BLaER1 treated with 17β-estradiol and CSF1 and Interleukin-3, amounts not matched to agents 10 nM and 100 nM (cell line): ENCODE measurements at regions not wholly inside any gene's neighbourhood (a gene's known extent, or its start where the extent isn't known, plus 50 kb on each side); places are given as distances from the start of the nearest gene placed in this dataset.

ENCODE experiments used
- H3K27ac ChIP-seq, 11 experiments: shearing (Covaris generic); formaldehyde crosslinking; 2 replicates each; pipeline ENCODE4 v1.8.1; 2022
- H3K27me3 ChIP-seq, 11 experiments: shearing (Covaris generic); formaldehyde crosslinking; 2 replicates each; pipeline ENCODE4 v1.8.1; 2022
- H3K36me3 ChIP-seq, 11 experiments: shearing (Covaris generic); formaldehyde crosslinking; 2 replicates each; pipeline ENCODE4 v1.8.1; 2022
- H3K4me1 ChIP-seq, 10 experiments: shearing (Covaris generic); formaldehyde crosslinking; 2 replicates each; pipeline ENCODE4 v1.8.1; 2022
- H3K4me2 ChIP-seq, 11 experiments: shearing (Covaris generic); formaldehyde crosslinking; 2 replicates each; pipeline ENCODE4 v1.8.1; 2022
- H3K4me3 ChIP-seq, 10 experiments: shearing (Covaris generic); formaldehyde crosslinking; 2 replicates each; pipeline ENCODE4 v1.8.1; 2022
- H3K9ac ChIP-seq, 11 experiments: shearing (Covaris generic); formaldehyde crosslinking; 2 replicates each; pipeline ENCODE4 v1.8.1; 2022
- H3K9me3 ChIP-seq, 11 experiments: shearing (Covaris generic); formaldehyde crosslinking; replicated peaks in 1 of 11; 2 replicates each; pipeline ENCODE4 v1.8.1; 2022
- H4K20me1 ChIP-seq, 11 experiments: shearing (Covaris generic); formaldehyde crosslinking; 2 replicates each; pipeline ENCODE4 v1.8.1; 2022
- Cebpa-rat ChIP-seq, 11 experiments: shearing (Covaris generic); IDR thresholded peaks; 2 replicates each; pipeline ENCODE4 v1.8.1; 2022

DNA sequence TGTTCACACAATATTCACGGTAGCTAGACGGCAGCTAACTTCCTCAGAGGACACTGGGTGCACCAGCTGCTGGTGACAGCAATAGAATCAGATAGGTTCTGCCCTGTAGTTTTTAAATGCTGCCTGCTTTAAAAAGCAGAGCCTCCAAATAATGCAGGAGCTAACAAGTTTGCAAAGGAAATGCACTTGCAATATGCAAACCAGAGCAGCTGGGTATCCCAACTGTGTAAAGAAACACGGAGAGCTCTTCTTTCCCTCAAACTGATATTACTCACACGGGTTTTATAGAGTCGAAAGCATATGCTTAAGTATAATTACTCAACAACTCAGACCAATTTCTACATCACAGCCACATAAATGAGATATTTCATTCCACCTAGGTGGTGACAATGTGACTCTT lies 432.7 kb downstream of the TFAP2A start:
- no peak overlapping the region for H3K9ac ChIP-seq
- H3K27ac ChIP-seq, result no peak overlapping the region
- H3K36me3 ChIP-seq, result no peaks in the 10 kb centered on the region
- peaks cover 0 to 8% (median 5%) of the 10 kb centered on the region in 11 experiments; a peak in 6 of 22 replicates for H3K9me3 ChIP-seq
- H3K4me3 ChIP-seq, result no peak overlapping the region
- 0 out of 20 replicates have a peak, but pooled peaks cover 0 to 5% (median 0%) of the 10 kb centered on the region in 10 experiments for H3K4me1 ChIP-seq
- no peak for TF ChIP-seq Cebpa-rat (IDR thresholded peaks at IDR 0.05)
- no peaks in the 10 kb centered on the region for H4K20me1 ChIP-seq
- H3K27me3 ChIP-seq, result no peaks in the 10 kb centered on the region
- H3K4me2 ChIP-seq, result no peak overlapping the region

DNA sequence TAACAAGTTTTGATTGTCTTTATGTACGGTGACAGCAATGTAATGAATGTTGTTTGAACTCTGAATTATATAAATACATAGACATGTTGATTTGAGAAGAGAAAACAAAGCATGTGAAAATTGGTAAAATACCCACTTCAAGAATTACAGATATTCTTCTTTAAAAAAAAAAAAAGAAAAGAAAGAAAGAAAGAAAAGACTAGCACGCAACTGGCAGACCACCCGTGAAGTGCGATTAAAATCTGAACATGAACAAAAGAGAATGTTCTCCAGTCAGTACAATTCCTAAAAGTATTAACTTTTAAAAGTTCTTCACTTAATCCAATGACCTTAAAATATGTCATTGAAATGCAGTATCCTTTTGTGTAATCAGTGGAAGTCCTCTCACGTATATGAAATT lies 434.9 kb downstream of the TFAP2A start:
- no peaks in the 10 kb centered on the region for H3K36me3 ChIP-seq
- no peak overlapping the region for H3K4me3 ChIP-seq
- H3K27ac ChIP-seq, result no peak overlapping the region
- no peaks in the 10 kb centered on the region for H3K27me3 ChIP-seq
- TF ChIP-seq Cebpa-rat (IDR thresholded peaks at IDR 0.05), result no peak
- H3K9ac ChIP-seq, result no peak overlapping the region
- 0 out of 20 replicates have a peak, but pooled peaks cover 0 to 4% (median 0%) of the 10 kb centered on the region in 10 experiments for H3K4me1 ChIP-seq
- H4K20me1 ChIP-seq, result no peaks in the 10 kb centered on the region
- H3K9me3 ChIP-seq, result peaks cover 0 to 8% (median 5%) of the 10 kb centered on the region in 11 experiments; a peak in 6 of 22 replicates
- H3K4me2 ChIP-seq, result no peak overlapping the region

DNA sequence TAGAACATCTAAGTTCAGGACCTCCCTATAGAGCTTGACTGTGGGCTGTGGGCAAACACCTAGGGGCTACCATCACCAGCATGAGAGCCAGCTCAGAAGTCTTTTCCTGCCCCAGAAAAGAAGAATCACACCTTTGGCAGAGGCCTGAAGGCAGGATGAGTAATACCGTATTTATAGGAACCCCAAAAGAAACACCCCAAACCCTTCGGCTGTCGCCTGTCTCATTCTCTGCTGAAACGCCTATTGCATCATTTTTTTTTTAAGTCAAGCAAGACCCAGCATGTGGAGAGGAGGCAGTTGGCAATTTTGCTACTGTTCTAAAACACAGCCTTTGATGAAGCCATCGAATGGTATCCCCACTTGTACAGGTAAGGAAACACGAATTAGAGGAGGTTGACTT lies 436.4 kb downstream of the TFAP2A start:
- no peak overlapping the region for H3K4me2 ChIP-seq
- no peaks in the 10 kb centered on the region for H3K36me3 ChIP-seq
- no peak for TF ChIP-seq Cebpa-rat (IDR thresholded peaks at IDR 0.05)
- no peak overlapping the region for H3K9ac ChIP-seq
- H3K4me3 ChIP-seq, result no peak overlapping the region
- H3K9me3 ChIP-seq, result no peaks in the 10 kb centered on the region
- no peaks in the 10 kb centered on the region for H4K20me1 ChIP-seq
- no peak overlapping the region for H3K27ac ChIP-seq
- H3K4me1 ChIP-seq, result peaks cover 0 to 6% (median 0%) of the 10 kb centered on the region in 10 experiments; a peak in 2 of 20 replicates
- no peaks in the 10 kb centered on the region for H3K27me3 ChIP-seq

DNA sequence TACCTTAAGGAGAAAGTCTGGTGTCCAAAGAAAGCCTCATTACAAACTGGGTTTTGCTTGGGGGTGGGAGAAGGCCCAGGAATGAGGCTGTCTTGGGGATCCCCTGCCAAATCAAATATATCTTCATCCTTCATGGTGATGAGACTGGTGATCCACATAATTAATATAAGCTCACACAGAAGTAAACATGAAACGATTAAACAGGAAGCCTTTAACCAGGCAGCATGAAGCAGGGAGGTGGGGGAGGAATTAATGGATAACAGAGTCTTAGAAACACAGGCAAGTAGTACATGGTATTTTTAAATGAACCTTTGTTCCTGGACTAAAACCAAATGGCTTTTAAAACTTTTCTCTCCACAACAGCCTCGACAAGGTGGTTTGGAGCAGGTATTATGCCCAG lies 437.5 kb downstream of the TFAP2A start:
- Histone ChIP-seq H4K20me1 (no peaks in the 10 kb centered on the region), H3K27me3 (no peaks in the 10 kb centered on the region), H3K9me3 (no peaks in the 10 kb centered on the region), H3K36me3 (no peaks in the 10 kb centered on the region), H3K9ac (no peak overlapping the region), H3K4me2 (no peak overlapping the region), H3K27ac (no peak overlapping the region), H3K4me3 (no peak overlapping the region), H3K4me1 (peaks cover 0 to 8% (median 0%) of the 10 kb centered on the region in 10 experiments; a peak in 2 of 20 replicates)
- no peak for TF ChIP-seq Cebpa-rat (IDR thresholded peaks at IDR 0.05)

DNA sequence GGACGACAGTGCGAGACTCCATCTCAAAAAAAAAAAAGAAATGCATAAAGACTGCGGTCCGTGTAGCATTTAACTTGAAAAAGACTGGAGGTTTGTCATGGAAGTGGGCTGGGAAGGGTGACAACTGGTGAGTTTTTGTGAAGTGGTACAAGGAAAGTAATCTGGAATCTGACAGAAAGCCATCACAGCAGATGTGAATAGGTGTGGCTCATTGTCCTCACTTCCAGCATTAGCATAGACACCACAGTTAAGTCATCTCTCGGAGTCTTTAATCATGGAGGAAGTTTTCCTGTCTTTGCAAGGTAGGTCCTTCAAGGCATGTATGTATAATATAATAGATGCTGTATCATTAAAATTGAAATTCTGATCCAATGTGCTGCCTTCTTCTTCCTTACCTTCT lies 453.2 kb downstream of the TFAP2A start:
- H3K36me3 ChIP-seq, result no peaks in the 10 kb centered on the region
- no peak overlapping the region for H3K27ac ChIP-seq
- TF ChIP-seq Cebpa-rat (IDR thresholded peaks at IDR 0.05), result no peak
- H3K27me3 ChIP-seq, result no peaks in the 10 kb centered on the region
- no peak overlapping the region for H3K4me3 ChIP-seq
- H4K20me1 ChIP-seq, result no peaks in the 10 kb centered on the region
- H3K9ac ChIP-seq, result no peak overlapping the region
- no peaks in the 10 kb centered on the region for H3K9me3 ChIP-seq
- no peak overlapping the region for H3K4me2 ChIP-seq
- H3K4me1 ChIP-seq, result no peaks in the 10 kb centered on the region

DNA sequence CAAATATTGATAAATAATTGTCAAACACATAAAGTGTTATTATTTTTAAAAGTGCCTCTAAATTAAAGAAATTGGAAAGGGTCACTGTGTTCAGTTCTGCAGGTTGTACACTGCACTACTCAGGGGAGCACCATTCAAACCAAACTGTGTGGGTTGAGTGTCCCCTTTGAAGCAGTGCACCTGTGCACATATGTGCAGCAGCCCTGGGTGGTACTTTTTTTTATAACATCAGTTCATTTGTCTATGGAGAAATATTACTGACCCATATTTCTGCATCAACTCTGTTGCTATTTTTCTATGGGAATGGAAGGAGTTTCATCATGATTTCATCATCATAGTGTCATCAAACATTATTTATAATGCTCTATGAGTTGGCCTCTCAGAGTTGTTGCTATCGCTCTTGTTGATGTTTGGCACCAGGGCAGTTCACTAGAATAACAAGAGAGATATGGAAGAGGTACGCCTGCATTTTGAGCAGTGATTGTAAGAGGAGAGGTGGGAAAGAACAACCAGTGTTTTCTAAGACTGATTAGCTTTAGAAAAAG lies 457.6 kb downstream of the TFAP2A start:
- H3K27me3 ChIP-seq, result no peaks in the 10 kb centered on the region
- TF ChIP-seq Cebpa-rat (IDR thresholded peaks at IDR 0.05), result no peak
- H3K4me1 ChIP-seq, result no peaks in the 10 kb centered on the region
- H3K4me3 ChIP-seq, result no peak overlapping the region
- H3K4me2 ChIP-seq, result no peak overlapping the region
- H3K9me3 ChIP-seq, result 0 out of 22 replicates have a peak, but pooled peaks cover 0 to 6% (median 0%) of the 10 kb centered on the region in 11 experiments
- no peaks in the 10 kb centered on the region for H4K20me1 ChIP-seq
- no peaks in the 10 kb centered on the region for H3K36me3 ChIP-seq
- no peak overlapping the region for H3K27ac ChIP-seq
- no peak overlapping the region for H3K9ac ChIP-seq

DNA sequence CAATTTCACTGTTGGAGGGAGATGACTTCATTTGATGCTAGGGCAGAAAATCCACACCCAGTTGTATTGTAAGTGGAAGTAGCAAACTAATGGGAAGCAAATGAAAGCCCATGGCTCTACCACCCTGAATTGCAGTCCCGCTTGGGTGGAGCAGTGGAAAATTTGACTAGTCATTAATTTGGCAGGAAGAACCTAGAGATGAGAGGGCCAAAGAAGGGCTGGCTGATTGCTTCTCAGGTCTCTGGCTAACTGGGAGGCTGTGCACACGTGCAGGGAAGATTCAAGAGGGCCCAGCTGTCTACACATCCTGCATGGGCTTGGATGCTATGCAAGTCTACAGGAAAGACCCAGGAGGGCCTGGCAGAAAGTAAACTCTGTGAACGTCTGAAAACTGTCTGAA lies 466.2 kb downstream of the TFAP2A start:
- Histone ChIP-seq H3K27me3 (no peaks in the 10 kb centered on the region), H3K4me1 (no peaks in the 10 kb centered on the region), H3K27ac (no peak overlapping the region), H3K36me3 (no peaks in the 10 kb centered on the region), H3K9me3 (no peaks in the 10 kb centered on the region), H4K20me1 (no peaks in the 10 kb centered on the region), H3K4me3 (no peak overlapping the region), H3K9ac (no peak overlapping the region), H3K4me2 (no peak overlapping the region)
- TF ChIP-seq Cebpa-rat (IDR thresholded peaks at IDR 0.05), result no peak

DNA sequence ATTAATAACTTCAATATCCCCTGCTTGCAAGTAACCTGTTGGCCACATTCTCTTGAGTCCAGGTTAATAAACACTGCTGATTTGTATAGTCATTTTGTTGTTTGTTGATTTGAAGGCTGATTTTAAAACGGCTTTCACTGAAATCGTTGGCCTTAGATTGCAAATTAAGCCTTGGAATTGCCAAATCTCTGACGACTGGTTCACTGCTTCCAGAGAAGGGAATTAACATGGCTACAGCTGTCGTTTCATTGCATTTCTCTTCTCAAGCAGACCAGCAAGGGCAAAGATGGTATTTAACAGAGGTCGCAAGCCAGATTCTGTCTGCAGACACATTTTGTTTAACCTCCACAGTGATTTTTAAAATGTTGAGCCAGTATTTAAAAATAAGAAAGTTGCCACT lies 470.9 kb downstream of the TFAP2A start:
- Histone ChIP-seq H3K36me3 (no peaks in the 10 kb centered on the region), H4K20me1 (no peaks in the 10 kb centered on the region), H3K4me1 (no peaks in the 10 kb centered on the region), H3K27ac (no peak overlapping the region), H3K4me3 (no peak overlapping the region), H3K4me2 (no peak overlapping the region), H3K27me3 (no peaks in the 10 kb centered on the region), H3K9me3 (peaks cover 0 to 16% (median 6%) of the 10 kb centered on the region in 11 experiments; a peak in 10 of 22 replicates), H3K9ac (no peak overlapping the region)
- no peak for TF ChIP-seq Cebpa-rat (IDR thresholded peaks at IDR 0.05)

DNA sequence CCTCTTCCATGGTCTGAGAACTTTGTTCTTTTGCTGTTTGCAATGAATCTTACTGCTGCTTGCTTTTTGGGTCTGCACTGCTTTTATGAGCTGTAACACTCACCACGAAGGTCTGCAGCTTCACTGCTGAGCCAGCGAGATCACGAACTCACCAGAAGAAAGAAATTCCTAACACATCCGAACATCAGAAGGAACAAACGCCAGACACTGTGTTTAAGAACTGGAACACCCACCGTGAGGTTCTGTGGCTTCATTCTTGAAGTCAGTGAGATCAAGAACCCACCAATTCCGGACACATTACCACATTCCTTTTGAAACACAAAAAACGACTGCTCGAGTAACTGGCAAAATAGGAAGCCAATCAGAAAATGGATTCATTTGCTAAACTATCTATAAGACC lies 471.8 kb downstream of the TFAP2A start:
- Histone ChIP-seq H3K9ac (no peak overlapping the region), H3K4me1 (no peaks in the 10 kb centered on the region), H3K9me3 (peaks cover 0 to 16% (median 6%) of the 10 kb centered on the region in 11 experiments; a peak in 10 of 22 replicates), H3K36me3 (no peaks in the 10 kb centered on the region), H3K27me3 (no peaks in the 10 kb centered on the region), H3K4me2 (no peak overlapping the region), H3K27ac (no peak overlapping the region), H4K20me1 (no peaks in the 10 kb centered on the region), H3K4me3 (no peak overlapping the region)
- TF ChIP-seq Cebpa-rat (IDR thresholded peaks at IDR 0.05), result no peak

DNA sequence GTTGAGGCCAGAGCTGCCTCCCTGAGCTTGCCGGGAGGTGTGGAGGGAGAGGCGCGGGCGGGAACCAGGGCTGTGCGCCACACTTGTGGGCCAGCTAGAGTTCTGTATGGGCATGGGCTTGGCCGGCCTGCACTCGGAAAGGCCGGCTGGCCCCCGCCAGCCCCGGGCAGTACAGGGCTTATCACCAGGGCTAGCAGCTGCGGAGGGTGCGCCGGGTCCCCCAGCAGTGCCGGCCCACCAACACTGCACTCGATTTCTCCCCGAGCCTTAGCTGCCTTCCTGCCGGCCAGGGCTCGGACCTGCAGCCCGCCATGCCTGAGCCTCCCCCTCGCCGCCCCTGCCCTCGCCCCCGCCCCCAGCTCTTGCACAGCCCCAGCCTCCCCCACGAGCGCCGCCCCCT lies 472.7 kb downstream of the TFAP2A start:
- Histone ChIP-seq H3K27ac (no peak overlapping the region), H3K36me3 (no peaks in the 10 kb centered on the region), H3K9ac (no peak overlapping the region), H3K4me1 (no peaks in the 10 kb centered on the region), H3K4me3 (no peak overlapping the region), H3K9me3 (peaks cover 0 to 16% (median 6%) of the 10 kb centered on the region in 11 experiments; a peak in 10 of 22 replicates), H3K27me3 (no peaks in the 10 kb centered on the region), H3K4me2 (no peak overlapping the region), H4K20me1 (no peaks in the 10 kb centered on the region)
- TF ChIP-seq Cebpa-rat (IDR thresholded peaks at IDR 0.05), result no peak
